ENCODE measurements at regions not wholly inside any gene's neighbourhood (a gene's known extent, or its start where the extent isn't known, plus 50 kb on each side); places are given as distances from the start of the nearest gene placed in this dataset.

GRCh38 chr21:31406510-31406909, 62.4 kb upstream of the TIAM1 start:
- DNase-seq = no peak

- no peak for DNase-seq
Observed at GRCh38 chr21:31405604-31406003, 61.5 kb upstream of the TIAM1 start.

GRCh38 chr21:31403596-31404333, 59.7 kb upstream of the TIAM1 start:
- DNase-seq = no peak

- DNase-seq = no peak
Observed at GRCh38 chr21:31399591-31399990, 55.5 kb upstream of the TIAM1 start.

GRCh38 chr21:31398574-31398973, 54.5 kb upstream of the TIAM1 start:
- no peak for DNase-seq

- peak; percentile 56 for DNase-seq
Observed at GRCh38 chr21:31397939-31398338, 53.9 kb upstream of the TIAM1 start.

- no peak for DNase-seq
Observed at GRCh38 chr21:31397515-31397926, 53.5 kb upstream of the TIAM1 start.

- DNase-seq = no peak
Observed at GRCh38 chr21:31397030-31397429, 53.0 kb upstream of the TIAM1 start.

- DNase-seq = no peak
Observed at GRCh38 chr21:31396399-31396798, 52.3 kb upstream of the TIAM1 start.

GRCh38 chr21:31395791-31396190, 51.7 kb upstream of the TIAM1 start:
- no peak for DNase-seq

GRCh38 chr21:31395268-31395667, 51.2 kb upstream of the TIAM1 start:
- DNase-seq = no peak

- no peak for DNase-seq
Observed at GRCh38 chr21:31394309-31394708, 50.2 kb upstream of the TIAM1 start.
